ENCODE measurements at regions not wholly inside any gene's neighbourhood (a gene's known extent, or its start where the extent isn't known, plus 50 kb on each side); places are given as distances from the start of the nearest gene placed in this dataset.

DNA sequence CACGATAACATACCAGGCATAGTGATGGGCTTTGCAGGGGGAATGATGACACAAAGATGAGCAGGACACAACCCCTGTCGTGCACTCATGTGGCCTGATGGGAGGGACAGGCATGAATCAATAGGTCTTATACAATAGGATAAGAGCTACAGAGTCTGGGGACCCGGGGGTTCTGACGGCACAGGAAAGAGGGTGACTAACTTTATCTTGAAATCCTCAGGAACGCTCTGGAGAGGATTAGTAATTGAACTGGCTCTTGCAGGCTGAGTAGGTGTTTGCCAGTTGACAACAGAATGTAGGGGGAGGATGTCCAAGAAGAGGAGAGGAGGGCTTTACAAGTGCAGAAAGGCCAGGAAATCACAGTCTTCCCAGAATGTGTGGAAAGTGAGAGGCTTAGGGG lies 219.9 kb upstream of the ECI2 start:
- intact Hi-C loops (cut with DNase I): loop anchor here in 3 of 10 donors (5.0 to 10.0 kb wide), 5 partner anchors 47 to 422 kb away; partner anchors contain the start of gene CDYL (in 1 of the 3)
- TF ChIP-seq, protein P1, sequence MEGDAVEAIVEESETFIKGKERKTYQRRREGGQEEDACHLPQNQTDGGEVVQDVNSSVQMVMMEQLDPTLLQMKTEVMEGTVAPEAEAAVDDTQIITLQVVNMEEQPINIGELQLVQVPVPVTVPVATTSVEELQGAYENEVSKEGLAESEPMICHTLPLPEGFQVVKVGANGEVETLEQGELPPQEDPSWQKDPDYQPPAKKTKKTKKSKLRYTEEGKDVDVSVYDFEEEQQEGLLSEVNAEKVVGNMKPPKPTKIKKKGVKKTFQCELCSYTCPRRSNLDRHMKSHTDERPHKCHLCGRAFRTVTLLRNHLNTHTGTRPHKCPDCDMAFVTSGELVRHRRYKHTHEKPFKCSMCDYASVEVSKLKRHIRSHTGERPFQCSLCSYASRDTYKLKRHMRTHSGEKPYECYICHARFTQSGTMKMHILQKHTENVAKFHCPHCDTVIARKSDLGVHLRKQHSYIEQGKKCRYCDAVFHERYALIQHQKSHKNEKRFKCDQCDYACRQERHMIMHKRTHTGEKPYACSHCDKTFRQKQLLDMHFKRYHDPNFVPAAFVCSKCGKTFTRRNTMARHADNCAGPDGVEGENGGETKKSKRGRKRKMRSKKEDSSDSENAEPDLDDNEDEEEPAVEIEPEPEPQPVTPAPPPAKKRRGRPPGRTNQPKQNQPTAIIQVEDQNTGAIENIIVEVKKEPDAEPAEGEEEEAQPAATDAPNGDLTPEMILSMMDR (IDR thresholded peaks at IDR 0.05): no peak
- H3K4me3 ChIP-seq: no peak overlapping the region
- H3K36me3 ChIP-seq: no peaks in the 10 kb centered on the region
- H3K9me3 ChIP-seq: no peaks in the 10 kb centered on the region
- H3K27me3 ChIP-seq: no peaks in the 10 kb centered on the region
- peaks cover 2 to 43% (median 33%) of the 10 kb centered on the region in 9 donors for H3K4me1 ChIP-seq
- H3K27ac ChIP-seq: no peak overlapping the region
- ATAC-seq (no peak), DNase-seq (no peak)
- WGBS, 2 donors: 69 to 72% methylated on average over 5 of the region's 5 CpGs

DNA sequence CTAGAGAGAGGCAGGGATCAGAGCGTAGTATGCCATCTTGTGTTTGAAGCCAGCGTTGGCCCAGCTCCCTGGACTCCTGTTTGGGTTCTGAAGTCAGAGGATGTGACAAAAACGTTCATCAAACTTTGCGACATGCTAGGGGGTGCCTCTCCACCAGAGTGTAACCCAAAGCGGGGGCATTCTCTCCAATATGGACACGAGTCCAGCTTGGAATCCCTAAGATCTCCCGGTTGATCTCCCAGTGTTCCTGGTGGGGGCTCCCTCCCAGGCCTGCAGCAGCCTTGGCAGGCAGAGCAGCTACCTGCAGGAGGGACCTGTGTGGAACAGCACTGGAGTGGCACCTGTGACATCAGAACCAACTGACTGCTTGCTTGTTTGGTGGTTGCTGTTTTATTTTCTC lies 218.8 kb upstream of the ECI2 start:
- no peak for ATAC-seq
- Histone ChIP-seq H3K9me3 (no peaks in the 10 kb centered on the region), H3K4me1 (peaks cover 2 to 44% (median 34%) of the 10 kb centered on the region in 9 donors), H3K4me3 (no peak overlapping the region), H3K36me3 (no peaks in the 10 kb centered on the region), H3K27ac (no peak overlapping the region), H3K27me3 (no peaks in the 10 kb centered on the region)
- intact Hi-C loops (cut with DNase I): loop anchor here in 4 of 10 donors (5.0 to 10.0 kb wide), 4 partner anchors 37 to 261 kb away; no protein-coding TSS in a partner anchor
- 94 to 96% methylated on average over 7 of the region's 7 CpGs for WGBS, 2 donors
- TF ChIP-seq, protein P1 (IDR thresholded peaks at IDR 0.05): no peak
- no peak for DNase-seq

DNA sequence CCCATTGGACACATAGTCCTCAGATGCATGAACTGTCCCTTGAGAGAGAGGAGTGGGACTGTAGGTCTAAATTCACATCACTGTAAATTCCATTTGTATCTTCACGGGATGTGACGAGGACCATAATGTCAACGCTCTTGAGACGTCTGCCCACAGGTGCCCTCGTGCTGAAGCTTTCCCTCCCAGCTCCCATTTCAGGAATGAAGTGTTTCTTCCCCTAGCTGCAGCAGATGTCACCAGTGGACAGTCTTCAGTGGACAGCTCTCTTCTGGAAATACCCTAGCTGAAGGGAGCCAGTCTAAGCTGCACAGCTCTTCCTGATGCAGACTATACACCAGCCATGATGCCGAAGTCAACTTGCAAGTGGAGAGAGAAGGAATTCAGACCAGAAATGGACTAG lies 217.4 kb upstream of the ECI2 start:
- intact Hi-C loops (cut with DNase I): loop anchor here in 4 of 10 donors (5.0 to 10.0 kb wide), 4 partner anchors 35 to 262 kb away; no protein-coding TSS in a partner anchor

GRCh38 chr6:4352322-4352669 lies 216.9 kb upstream of the ECI2 start:
- WGBS, 2 donors: 82 to 84% methylated on average over 5 of the region's 5 CpGs
- peak overlapping the region; percentile 3 to 87 (median 84) for H3K27ac ChIP-seq
- no peak for DNase-seq
- peaks cover 0 to 49% (median 29%) of the 10 kb centered on the region in 9 donors for H3K4me1 ChIP-seq
- H3K9me3 ChIP-seq: no peaks in the 10 kb centered on the region
- ATAC-seq: no peak
- TF ChIP-seq, protein P1 (IDR thresholded peaks at IDR 0.05): no peak
- H3K27me3 ChIP-seq: no peaks in the 10 kb centered on the region
- no peaks in the 10 kb centered on the region for H3K36me3 ChIP-seq
- intact Hi-C loops (cut with DNase I): loop anchor here in 4 of 10 donors (5.0 to 10.0 kb wide), 4 partner anchors 35 to 263 kb away; no protein-coding TSS in a partner anchor
- H3K4me3 ChIP-seq: peak overlapping the region in 8 of 10 donors; percentile 6 to 42 (median 25)

More for the DNA sequence above, 217.4 kb upstream of the ECI2 start:
- Histone ChIP-seq H3K4me1 (peaks cover 0 to 45% (median 27%) of the 10 kb centered on the region in 9 donors), H3K4me3 (peak overlapping the region in 1 of 10 donors; percentile 37), H3K36me3 (no peaks in the 10 kb centered on the region), H3K9me3 (no peaks in the 10 kb centered on the region), H3K27ac (peak overlapping the region in 7 of 10 donors; percentile 61 to 87 (median 84)), H3K27me3 (no peaks in the 10 kb centered on the region)
- DNase-seq (no peak), ATAC-seq (peak in 2 of 8 donors; percentile 8 to 15)
- 68 to 79% methylated on average over 6 of the region's 6 CpGs for WGBS, 2 donors
- TF ChIP-seq, protein P1 (IDR thresholded peaks at IDR 0.05): peak in 1 of 9 donors; percentile 23

Measured in heart right ventricle (tissue), 16 donors.